DOHH2 (cell line): ENCODE measurements at regions not wholly inside any gene's neighbourhood (a gene's known extent, or its start where the extent isn't known, plus 50 kb on each side); places are given as distances from the start of the nearest gene placed in this dataset.

Experiments
- EZH2phosphoT487 ChIP-seq: fragments of 200-600 bp; sonication (generic); IDR thresholded peaks from 2 replicates; pipeline ENCODE4 v1.6.1; 2017; ENCODE audit warnings: borderline replicate concordance, mild to moderate bottlenecking, antibody characterized with exemption, low read length, moderate library complexity, mixed read lengths
- TF ChIP-seq, protein P1 (sequence below): fragments of 200-600 bp; sonication (generic); IDR thresholded peaks from one replicate; pipeline ENCODE4 v1.5.1; 2014; ENCODE audit warnings: antibody characterized with exemption, mild to moderate bottlenecking, low read depth, low read length; ENCODE audit not compliant: poor library complexity, severe bottlenecking

DNA sequence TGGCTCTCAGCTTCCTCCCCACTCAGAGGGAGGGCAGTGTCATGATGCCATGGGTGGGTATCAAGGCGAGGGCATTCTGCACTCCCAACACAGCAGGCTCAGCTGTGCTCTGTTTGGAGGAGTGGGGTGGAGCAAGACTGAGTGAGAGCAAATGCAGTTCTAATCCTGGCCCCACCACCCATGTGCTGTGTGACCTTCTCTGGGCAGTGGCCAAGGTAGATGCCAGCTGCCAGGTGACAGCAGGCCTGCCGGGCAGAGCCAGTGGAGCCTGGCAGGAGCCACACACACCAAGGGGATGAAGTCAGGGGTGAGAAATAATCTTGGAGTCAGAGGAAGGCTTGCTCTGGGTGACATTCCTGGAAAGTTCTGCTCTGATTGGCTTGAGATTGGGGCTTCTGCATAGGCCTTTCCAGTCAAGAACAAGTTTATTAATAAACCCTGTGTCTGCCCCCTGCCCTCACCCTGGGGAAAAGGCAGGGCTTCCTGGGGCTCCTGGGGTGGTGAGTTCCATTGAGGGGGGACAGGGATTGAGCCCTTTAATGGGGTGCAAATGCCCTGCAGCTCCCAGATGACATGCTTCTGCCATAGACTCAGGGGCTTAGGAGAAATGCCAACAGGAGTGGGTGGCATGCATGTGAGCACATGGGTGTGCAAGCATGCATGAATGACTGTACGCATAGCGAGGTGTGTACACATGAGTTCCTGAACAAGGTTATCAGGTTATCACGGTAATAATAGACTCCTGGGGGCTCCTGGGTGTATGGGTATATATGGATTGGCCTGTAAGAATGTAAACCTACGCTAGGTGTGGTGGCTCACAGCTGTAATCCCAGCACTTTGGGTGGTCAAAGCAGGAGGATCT, 134.2 kb downstream of the MRPL14 start:
- TF ChIP-seq, protein P1, sequence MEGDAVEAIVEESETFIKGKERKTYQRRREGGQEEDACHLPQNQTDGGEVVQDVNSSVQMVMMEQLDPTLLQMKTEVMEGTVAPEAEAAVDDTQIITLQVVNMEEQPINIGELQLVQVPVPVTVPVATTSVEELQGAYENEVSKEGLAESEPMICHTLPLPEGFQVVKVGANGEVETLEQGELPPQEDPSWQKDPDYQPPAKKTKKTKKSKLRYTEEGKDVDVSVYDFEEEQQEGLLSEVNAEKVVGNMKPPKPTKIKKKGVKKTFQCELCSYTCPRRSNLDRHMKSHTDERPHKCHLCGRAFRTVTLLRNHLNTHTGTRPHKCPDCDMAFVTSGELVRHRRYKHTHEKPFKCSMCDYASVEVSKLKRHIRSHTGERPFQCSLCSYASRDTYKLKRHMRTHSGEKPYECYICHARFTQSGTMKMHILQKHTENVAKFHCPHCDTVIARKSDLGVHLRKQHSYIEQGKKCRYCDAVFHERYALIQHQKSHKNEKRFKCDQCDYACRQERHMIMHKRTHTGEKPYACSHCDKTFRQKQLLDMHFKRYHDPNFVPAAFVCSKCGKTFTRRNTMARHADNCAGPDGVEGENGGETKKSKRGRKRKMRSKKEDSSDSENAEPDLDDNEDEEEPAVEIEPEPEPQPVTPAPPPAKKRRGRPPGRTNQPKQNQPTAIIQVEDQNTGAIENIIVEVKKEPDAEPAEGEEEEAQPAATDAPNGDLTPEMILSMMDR = no peak
- TF ChIP-seq EZH2phosphoT487 = no peak
